C4-2B (cell line): ENCODE measurements at regions not wholly inside any gene's neighbourhood (a gene's known extent, or its start where the extent isn't known, plus 50 kb on each side); places are given as distances from the start of the nearest gene placed in this dataset.

ENCODE experiments used
- ZFX ChIP-seq: fragments of 450-650 bp; IDR thresholded peaks from 2 replicates; pipeline ENCODE4 v1.6.1; 2017
- TF ChIP-seq, protein P1 (sequence below): fragments of 450-650 bp; conservative IDR thresholded peaks from 2 replicates; pipeline ENCODE4 v1.5.1; 2017; ENCODE audit warnings: mild to moderate bottlenecking

DNA sequence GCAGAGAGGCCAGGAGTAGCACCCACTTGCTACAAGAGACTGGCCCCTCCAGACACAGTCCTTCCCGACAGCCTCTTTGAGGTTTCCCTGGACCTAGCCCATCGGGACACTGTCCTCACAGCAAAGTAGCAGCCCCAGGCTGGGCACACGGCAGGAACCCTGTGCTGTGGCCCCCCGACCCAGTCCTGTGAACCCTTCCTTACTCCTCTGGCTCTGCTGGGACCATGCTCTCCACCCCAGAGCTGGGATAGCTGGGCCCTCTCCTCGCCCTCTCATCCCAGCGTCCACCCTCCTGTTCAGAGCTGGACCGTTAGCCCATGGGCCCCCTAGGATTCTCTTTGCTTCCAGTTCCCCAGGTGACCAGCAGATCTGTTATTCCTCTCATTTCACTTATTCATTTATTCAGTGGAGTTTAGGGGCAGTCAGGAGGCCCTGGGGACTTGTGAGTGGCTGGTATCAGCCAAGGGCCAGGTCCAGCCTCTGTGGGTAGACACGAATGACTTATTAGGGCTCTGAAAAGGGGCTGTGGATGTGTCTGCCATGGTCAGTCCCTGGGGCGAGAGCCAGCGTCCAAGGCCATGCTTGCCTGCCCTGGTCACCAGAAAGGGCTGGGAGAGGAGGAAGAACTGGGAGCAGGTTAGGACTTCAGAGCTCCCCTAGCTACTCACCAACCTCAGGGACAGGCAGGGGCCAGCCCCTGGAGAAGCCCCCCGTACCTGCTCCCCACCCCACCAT lies 117.6 kb upstream of the RUNX3 start:
- TF ChIP-seq ZFX: no peak
- TF ChIP-seq, protein P1, sequence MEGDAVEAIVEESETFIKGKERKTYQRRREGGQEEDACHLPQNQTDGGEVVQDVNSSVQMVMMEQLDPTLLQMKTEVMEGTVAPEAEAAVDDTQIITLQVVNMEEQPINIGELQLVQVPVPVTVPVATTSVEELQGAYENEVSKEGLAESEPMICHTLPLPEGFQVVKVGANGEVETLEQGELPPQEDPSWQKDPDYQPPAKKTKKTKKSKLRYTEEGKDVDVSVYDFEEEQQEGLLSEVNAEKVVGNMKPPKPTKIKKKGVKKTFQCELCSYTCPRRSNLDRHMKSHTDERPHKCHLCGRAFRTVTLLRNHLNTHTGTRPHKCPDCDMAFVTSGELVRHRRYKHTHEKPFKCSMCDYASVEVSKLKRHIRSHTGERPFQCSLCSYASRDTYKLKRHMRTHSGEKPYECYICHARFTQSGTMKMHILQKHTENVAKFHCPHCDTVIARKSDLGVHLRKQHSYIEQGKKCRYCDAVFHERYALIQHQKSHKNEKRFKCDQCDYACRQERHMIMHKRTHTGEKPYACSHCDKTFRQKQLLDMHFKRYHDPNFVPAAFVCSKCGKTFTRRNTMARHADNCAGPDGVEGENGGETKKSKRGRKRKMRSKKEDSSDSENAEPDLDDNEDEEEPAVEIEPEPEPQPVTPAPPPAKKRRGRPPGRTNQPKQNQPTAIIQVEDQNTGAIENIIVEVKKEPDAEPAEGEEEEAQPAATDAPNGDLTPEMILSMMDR: no peak
